Ishikawa (cell line): ENCODE measurements at regions not wholly inside any gene's neighbourhood (a gene's known extent, or its start where the extent isn't known, plus 50 kb on each side); places are given as distances from the start of the nearest gene placed in this dataset.

Experiments used
- CEBPB ChIP-seq: IDR thresholded peaks from 2 replicates; pipeline ENCODE4 v1.6.1; 2012
- CREB1 ChIP-seq: IDR thresholded peaks from 2 replicates; pipeline ENCODE4 v1.6.1; 2012; ENCODE audit warnings: low read depth
- EP300 ChIP-seq: IDR thresholded peaks from 2 replicates; pipeline ENCODE4 v1.6.1; 2012; ENCODE audit warnings: borderline replicate concordance
- FOXM1 ChIP-seq: IDR thresholded peaks from 2 replicates; pipeline ENCODE4 v1.6.1; 2012; ENCODE audit warnings: low read depth, borderline replicate concordance
- NFIC ChIP-seq: IDR thresholded peaks from 2 replicates; pipeline ENCODE4 v1.6.1; 2012
- RAD21 ChIP-seq: IDR thresholded peaks from 2 replicates; pipeline ENCODE4 v1.6.1; 2012; ENCODE audit warnings: low read depth
- TAF1 ChIP-seq: IDR thresholded peaks from 2 replicates; pipeline ENCODE4 v1.6.1; 2012; ENCODE audit warnings: low read depth, mild to moderate bottlenecking
- TCF12 ChIP-seq: IDR thresholded peaks from 2 replicates; pipeline ENCODE4 v1.6.1; 2012; ENCODE audit warnings: low read depth
- TEAD4 ChIP-seq: IDR thresholded peaks from 2 replicates; pipeline ENCODE4 v1.6.1; 2012
- USF1 ChIP-seq: IDR thresholded peaks from 2 replicates; pipeline ENCODE4 v1.6.1; 2012
- YY1 ChIP-seq: IDR thresholded peaks from 2 replicates; pipeline ENCODE4 v1.6.1; 2012; ENCODE audit warnings: low read depth
- TF ChIP-seq, protein P1 (sequence below): IDR thresholded peaks from 2 replicates; pipeline ENCODE4 v1.6.1; 2012; ENCODE audit warnings: low read depth, mild to moderate bottlenecking
- TF ChIP-seq, protein P2 (sequence below): IDR thresholded peaks from 2 replicates; pipeline ENCODE4 v1.6.1; 2012

- no peak for TF ChIP-seq CREB1
- no peak for TF ChIP-seq TCF12
- TF ChIP-seq, protein P1, sequence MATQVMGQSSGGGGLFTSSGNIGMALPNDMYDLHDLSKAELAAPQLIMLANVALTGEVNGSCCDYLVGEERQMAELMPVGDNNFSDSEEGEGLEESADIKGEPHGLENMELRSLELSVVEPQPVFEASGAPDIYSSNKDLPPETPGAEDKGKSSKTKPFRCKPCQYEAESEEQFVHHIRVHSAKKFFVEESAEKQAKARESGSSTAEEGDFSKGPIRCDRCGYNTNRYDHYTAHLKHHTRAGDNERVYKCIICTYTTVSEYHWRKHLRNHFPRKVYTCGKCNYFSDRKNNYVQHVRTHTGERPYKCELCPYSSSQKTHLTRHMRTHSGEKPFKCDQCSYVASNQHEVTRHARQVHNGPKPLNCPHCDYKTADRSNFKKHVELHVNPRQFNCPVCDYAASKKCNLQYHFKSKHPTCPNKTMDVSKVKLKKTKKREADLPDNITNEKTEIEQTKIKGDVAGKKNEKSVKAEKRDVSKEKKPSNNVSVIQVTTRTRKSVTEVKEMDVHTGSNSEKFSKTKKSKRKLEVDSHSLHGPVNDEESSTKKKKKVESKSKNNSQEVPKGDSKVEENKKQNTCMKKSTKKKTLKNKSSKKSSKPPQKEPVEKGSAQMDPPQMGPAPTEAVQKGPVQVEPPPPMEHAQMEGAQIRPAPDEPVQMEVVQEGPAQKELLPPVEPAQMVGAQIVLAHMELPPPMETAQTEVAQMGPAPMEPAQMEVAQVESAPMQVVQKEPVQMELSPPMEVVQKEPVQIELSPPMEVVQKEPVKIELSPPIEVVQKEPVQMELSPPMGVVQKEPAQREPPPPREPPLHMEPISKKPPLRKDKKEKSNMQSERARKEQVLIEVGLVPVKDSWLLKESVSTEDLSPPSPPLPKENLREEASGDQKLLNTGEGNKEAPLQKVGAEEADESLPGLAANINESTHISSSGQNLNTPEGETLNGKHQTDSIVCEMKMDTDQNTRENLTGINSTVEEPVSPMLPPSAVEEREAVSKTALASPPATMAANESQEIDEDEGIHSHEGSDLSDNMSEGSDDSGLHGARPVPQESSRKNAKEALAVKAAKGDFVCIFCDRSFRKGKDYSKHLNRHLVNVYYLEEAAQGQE, result no peak
- no peak for TF ChIP-seq NFIC
- TF ChIP-seq FOXM1, result no peak
- TF ChIP-seq, protein P2, sequence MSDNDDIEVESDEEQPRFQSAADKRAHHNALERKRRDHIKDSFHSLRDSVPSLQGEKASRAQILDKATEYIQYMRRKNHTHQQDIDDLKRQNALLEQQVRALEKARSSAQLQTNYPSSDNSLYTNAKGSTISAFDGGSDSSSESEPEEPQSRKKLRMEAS, result no peak
- TF ChIP-seq EP300, result no peak
- no peak for TF ChIP-seq TAF1
- no peak for TF ChIP-seq RAD21
- no peak for TF ChIP-seq TEAD4
- TF ChIP-seq YY1, result no peak
- TF ChIP-seq USF1, result no peak
- no peak for TF ChIP-seq CEBPB
Observed at GRCh38 chr20:58145506-58146080, 82.9 kb downstream of the ANKRD60 start.
